ENCODE measurements at regions not wholly inside any gene's neighbourhood (a gene's known extent, or its start where the extent isn't known, plus 50 kb on each side); places are given as distances from the start of the nearest gene placed in this dataset.

DNA sequence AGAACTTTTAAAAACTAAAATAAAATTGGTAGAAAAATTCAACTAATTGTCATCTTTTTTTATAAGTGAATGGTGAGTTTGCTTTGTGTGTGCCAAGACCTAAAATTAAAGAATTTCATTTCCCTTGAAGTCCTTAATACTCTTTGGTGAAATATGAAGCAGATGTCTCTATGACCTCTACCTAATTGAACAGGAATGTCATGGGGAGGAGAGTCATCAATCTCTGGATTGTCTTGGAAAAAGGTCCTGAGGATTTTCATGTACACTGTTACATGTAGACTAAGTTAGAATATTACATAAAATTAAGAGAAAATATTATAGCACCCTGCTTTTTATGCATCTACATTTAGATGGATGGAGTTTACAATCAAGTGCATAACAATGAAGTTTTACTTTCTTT lies 177.9 kb upstream of the LRP1B start:
- no TSS peak for BruUV-seq (replicated peaks)
- POLR2A ChIA-PET: no interaction called here
- CTCF ChIA-PET: no interaction called here

GRCh38 chr2:142307616-142308115 lies 176.8 kb upstream of the LRP1B start:
- H3K27ac ChIP-seq (ENCODE audit: low read length): no peak overlapping the region
- ChIA-PET CTCF (no interaction called here), POLR2A (no interaction called here)
- TF ChIP-seq POLR2AphosphoS5 (IDR thresholded peaks at IDR 0.05; ENCODE audit: low read depth, low read length): no peak
- TF ChIP-seq REST (IDR thresholded peaks at IDR 0.05; ENCODE audit: insufficient read depth in 1 of 2, low read depth in 2 of 2, low read length in 1 of 2): no peak
- TF ChIP-seq SIN3A (IDR thresholded peaks at IDR 0.05; ENCODE audit: borderline replicate concordance, insufficient read depth, low read depth, low read length): no peak
- no peak for TF ChIP-seq CTCF (IDR thresholded peaks at IDR 0.05)
- no peak for TF ChIP-seq TCF7L2 (IDR thresholded peaks at IDR 0.05; ENCODE audit: low read depth, low read length)
- no peaks in the 10 kb centered on the region for H3K4me1 ChIP-seq (ENCODE audit: control insufficient read depth, insufficient read depth, low read length)
- intact Hi-C loops (cut with micrococcal nuclease; ENCODE audit: unreplicated experiment) (no loop called here), in situ Hi-C loops (cut with HindIII; ENCODE audit: low pct_unique_long_range_greater_than_20kb, low sequenced_read_pairs) (no loop called here)
- no peaks in the 10 kb centered on the region for H3K9me3 ChIP-seq (ENCODE audit: control insufficient read depth, insufficient read depth, low read depth, low read length)
- no peak for DNase-seq (ENCODE audit: low read depth, low spot score)
- no peak overlapping the region for H3K4me3 ChIP-seq (ENCODE audit: low read depth in 2 of 2, low read length in 2 of 2)
- no peaks in the 10 kb centered on the region for H3K27me3 ChIP-seq (ENCODE audit: control insufficient read depth, insufficient read depth, low read length)
- H3K36me3 ChIP-seq (ENCODE audit: control insufficient read depth, insufficient read depth, low read length): no peaks in the 10 kb centered on the region
- no TSS peak for BruUV-seq (replicated peaks)
- ATAC-seq: no peak

More for the DNA sequence above, 177.9 kb upstream of the LRP1B start:
- TF ChIP-seq REST (IDR thresholded peaks at IDR 0.05; ENCODE audit: insufficient read depth in 1 of 2, low read depth in 2 of 2, low read length in 1 of 2): no peak
- TF ChIP-seq TCF7L2 (IDR thresholded peaks at IDR 0.05; ENCODE audit: low read depth, low read length): no peak
- TF ChIP-seq CTCF (IDR thresholded peaks at IDR 0.05): no peak
- TF ChIP-seq SIN3A (IDR thresholded peaks at IDR 0.05; ENCODE audit: borderline replicate concordance, insufficient read depth, low read depth, low read length): no peak
- no peak for TF ChIP-seq POLR2AphosphoS5 (IDR thresholded peaks at IDR 0.05; ENCODE audit: low read depth, low read length)
- no peak for DNase-seq (ENCODE audit: low read depth, low spot score)
- no peak for ATAC-seq
- no peaks in the 10 kb centered on the region for H3K4me1 ChIP-seq (ENCODE audit: control insufficient read depth, insufficient read depth, low read length)
- no peak overlapping the region for H3K4me3 ChIP-seq (ENCODE audit: low read depth in 2 of 2, low read length in 2 of 2)
- no peaks in the 10 kb centered on the region for H3K9me3 ChIP-seq (ENCODE audit: control insufficient read depth, insufficient read depth, low read depth, low read length)
- in situ Hi-C loops (cut with HindIII; ENCODE audit: low pct_unique_long_range_greater_than_20kb, low sequenced_read_pairs): no loop called here
- no peak overlapping the region for H3K27ac ChIP-seq (ENCODE audit: low read length)
- intact Hi-C loops (cut with micrococcal nuclease; ENCODE audit: unreplicated experiment): no loop called here
- no peaks in the 10 kb centered on the region for H3K36me3 ChIP-seq (ENCODE audit: control insufficient read depth, insufficient read depth, low read length)
- H3K27me3 ChIP-seq (ENCODE audit: control insufficient read depth, insufficient read depth, low read length): no peaks in the 10 kb centered on the region
